ENCODE measurements at regions not wholly inside any gene's neighbourhood (a gene's known extent, or its start where the extent isn't known, plus 50 kb on each side); places are given as distances from the start of the nearest gene placed in this dataset.

- Histone ChIP-seq H3K27ac (ENCODE audit: low read length) (no peak overlapping the region), H3K9me3 (ENCODE audit: control insufficient read depth, insufficient read depth, low read length) (no peaks in the 10 kb centered on the region), H3K4me3 (ENCODE audit: low read length) (no peak overlapping the region), H3K4me1 (ENCODE audit: control insufficient read depth, insufficient read depth, low read length) (peaks cover 12% of the 10 kb centered on the region), H3K27me3 (ENCODE audit: control insufficient read depth, insufficient read depth, low read length) (peaks cover 11% of the 10 kb centered on the region), H3K36me3 (ENCODE audit: control insufficient read depth, insufficient read depth, low read length) (no peaks in the 10 kb centered on the region)
- ATAC-seq (no peak), DNase-seq (no peak)
- H3K27me3 Mint-ChIP-seq (ENCODE audit: low read depth in 2 of 2): peaks cover 0 to 28% of the 10 kb centered on the region in 2 donors
- H3K27ac Mint-ChIP-seq: no peak overlapping the region
- peaks cover 0 to 19% of the 10 kb centered on the region in 2 donors for H3K4me1 Mint-ChIP-seq
- WGBS (ENCODE audit: insufficient coverage): 89% methylated on average over 6 of the region's 6 CpGs
- H3K4me3 Mint-ChIP-seq: no peak overlapping the region
- H3K9me3 Mint-ChIP-seq: no peaks in the 10 kb centered on the region
- TF ChIP-seq, protein P1, sequence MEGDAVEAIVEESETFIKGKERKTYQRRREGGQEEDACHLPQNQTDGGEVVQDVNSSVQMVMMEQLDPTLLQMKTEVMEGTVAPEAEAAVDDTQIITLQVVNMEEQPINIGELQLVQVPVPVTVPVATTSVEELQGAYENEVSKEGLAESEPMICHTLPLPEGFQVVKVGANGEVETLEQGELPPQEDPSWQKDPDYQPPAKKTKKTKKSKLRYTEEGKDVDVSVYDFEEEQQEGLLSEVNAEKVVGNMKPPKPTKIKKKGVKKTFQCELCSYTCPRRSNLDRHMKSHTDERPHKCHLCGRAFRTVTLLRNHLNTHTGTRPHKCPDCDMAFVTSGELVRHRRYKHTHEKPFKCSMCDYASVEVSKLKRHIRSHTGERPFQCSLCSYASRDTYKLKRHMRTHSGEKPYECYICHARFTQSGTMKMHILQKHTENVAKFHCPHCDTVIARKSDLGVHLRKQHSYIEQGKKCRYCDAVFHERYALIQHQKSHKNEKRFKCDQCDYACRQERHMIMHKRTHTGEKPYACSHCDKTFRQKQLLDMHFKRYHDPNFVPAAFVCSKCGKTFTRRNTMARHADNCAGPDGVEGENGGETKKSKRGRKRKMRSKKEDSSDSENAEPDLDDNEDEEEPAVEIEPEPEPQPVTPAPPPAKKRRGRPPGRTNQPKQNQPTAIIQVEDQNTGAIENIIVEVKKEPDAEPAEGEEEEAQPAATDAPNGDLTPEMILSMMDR (IDR thresholded peaks at IDR 0.05): no peak
- intact Hi-C loops (cut with micrococcal nuclease): no loop called here
- no peaks in the 10 kb centered on the region for H3K36me3 Mint-ChIP-seq
Measured at GRCh38 chr16:85233516-85233915, 121.2 kb upstream of the CIBAR2 start.

GRCh38 chr16:85234310-85235204, 122.3 kb upstream of the CIBAR2 start:
- Mint-ChIP-seq H3K27ac (peak overlapping the region in 1 of 2 donors; percentile 40), H3K9me3 (no peaks in the 10 kb centered on the region), H3K27me3 (ENCODE audit: low read depth in 2 of 2) (peaks cover 0 to 32% of the 10 kb centered on the region in 2 donors), H3K4me3 (peak overlapping the region; percentile 31), H3K36me3 (no peaks in the 10 kb centered on the region), H3K4me1 (peaks cover 0 to 19% of the 10 kb centered on the region in 2 donors)
- no peak for DNase-seq
- 71% methylated on average over 36 of the region's 36 CpGs for WGBS (ENCODE audit: insufficient coverage)
- Histone ChIP-seq H3K9me3 (ENCODE audit: control insufficient read depth, insufficient read depth, low read length) (no peaks in the 10 kb centered on the region), H3K27ac (ENCODE audit: low read length) (no peak overlapping the region), H3K27me3 (ENCODE audit: control insufficient read depth, insufficient read depth, low read length) (peaks cover 11% of the 10 kb centered on the region), H3K4me3 (ENCODE audit: low read length) (no peak overlapping the region), H3K36me3 (ENCODE audit: control insufficient read depth, insufficient read depth, low read length) (no peaks in the 10 kb centered on the region), H3K4me1 (ENCODE audit: control insufficient read depth, insufficient read depth, low read length) (peaks cover 12% of the 10 kb centered on the region)
- intact Hi-C loops (cut with micrococcal nuclease): no loop called here
- ATAC-seq: no peak
- TF ChIP-seq, protein P1 (IDR thresholded peaks at IDR 0.05): no peak

- TF ChIP-seq, protein P1 (IDR thresholded peaks at IDR 0.05): no peak
- Mint-ChIP-seq H3K27ac (no peak overlapping the region), H3K27me3 (ENCODE audit: low read depth in 2 of 2) (peaks cover 0 to 26% of the 10 kb centered on the region in 2 donors)
Measured at GRCh38 chr16:85235991-85236817, 123.9 kb upstream of the CIBAR2 start.

More at GRCh38 chr16:85235991-85236817, 123.9 kb upstream of the CIBAR2 start:
- Mint-ChIP-seq H3K36me3 (no peaks in the 10 kb centered on the region), H3K4me3 (peak overlapping the region; percentile 57), H3K4me1 (peaks cover 0 to 26% of the 10 kb centered on the region in 2 donors), H3K9me3 (no peaks in the 10 kb centered on the region)
- H3K9me3 ChIP-seq (ENCODE audit: control insufficient read depth, insufficient read depth, low read length): no peaks in the 10 kb centered on the region
- intact Hi-C loops (cut with micrococcal nuclease): no loop called here
- no peak for DNase-seq
- no peaks in the 10 kb centered on the region for H3K36me3 ChIP-seq (ENCODE audit: control insufficient read depth, insufficient read depth, low read length)
- H3K27ac ChIP-seq (ENCODE audit: low read length): no peak overlapping the region
- peak in 2 of 3 donors; percentile 34 to 36 for ATAC-seq
- peaks cover 17% of the 10 kb centered on the region for H3K4me1 ChIP-seq (ENCODE audit: control insufficient read depth, insufficient read depth, low read length)
- H3K27me3 ChIP-seq (ENCODE audit: control insufficient read depth, insufficient read depth, low read length): peaks cover 11% of the 10 kb centered on the region
- no peak overlapping the region for H3K4me3 ChIP-seq (ENCODE audit: low read length)
- 20% methylated on average over 20 of the region's 20 CpGs for WGBS (ENCODE audit: insufficient coverage)
